ENCODE measurements at regions not wholly inside any gene's neighbourhood (a gene's known extent, or its start where the extent isn't known, plus 50 kb on each side); places are given as distances from the start of the nearest gene placed in this dataset.

DNA sequence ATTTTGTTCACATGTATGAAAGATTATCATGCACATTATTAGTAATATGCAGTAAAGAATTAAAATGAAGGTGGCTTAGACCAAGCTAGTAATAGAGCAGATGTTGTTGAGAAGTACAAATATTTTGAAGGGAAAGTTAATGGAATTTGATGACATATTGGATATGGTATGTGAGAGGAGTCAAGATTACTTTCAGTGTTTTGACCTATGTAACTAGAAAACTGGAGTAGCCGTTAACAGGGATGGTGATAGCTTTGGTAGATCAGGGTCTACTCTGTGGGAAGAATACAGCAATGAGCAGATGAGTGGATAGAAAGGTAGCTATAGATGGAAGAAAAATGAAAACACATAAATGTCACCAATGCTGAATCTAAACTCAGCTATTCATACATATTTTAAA is 163.2 kb upstream of the LRRC7 start:
- TF ChIP-seq, protein P1, sequence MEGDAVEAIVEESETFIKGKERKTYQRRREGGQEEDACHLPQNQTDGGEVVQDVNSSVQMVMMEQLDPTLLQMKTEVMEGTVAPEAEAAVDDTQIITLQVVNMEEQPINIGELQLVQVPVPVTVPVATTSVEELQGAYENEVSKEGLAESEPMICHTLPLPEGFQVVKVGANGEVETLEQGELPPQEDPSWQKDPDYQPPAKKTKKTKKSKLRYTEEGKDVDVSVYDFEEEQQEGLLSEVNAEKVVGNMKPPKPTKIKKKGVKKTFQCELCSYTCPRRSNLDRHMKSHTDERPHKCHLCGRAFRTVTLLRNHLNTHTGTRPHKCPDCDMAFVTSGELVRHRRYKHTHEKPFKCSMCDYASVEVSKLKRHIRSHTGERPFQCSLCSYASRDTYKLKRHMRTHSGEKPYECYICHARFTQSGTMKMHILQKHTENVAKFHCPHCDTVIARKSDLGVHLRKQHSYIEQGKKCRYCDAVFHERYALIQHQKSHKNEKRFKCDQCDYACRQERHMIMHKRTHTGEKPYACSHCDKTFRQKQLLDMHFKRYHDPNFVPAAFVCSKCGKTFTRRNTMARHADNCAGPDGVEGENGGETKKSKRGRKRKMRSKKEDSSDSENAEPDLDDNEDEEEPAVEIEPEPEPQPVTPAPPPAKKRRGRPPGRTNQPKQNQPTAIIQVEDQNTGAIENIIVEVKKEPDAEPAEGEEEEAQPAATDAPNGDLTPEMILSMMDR (IDR thresholded peaks at IDR 0.05): no peak
- no peak for TF ChIP-seq POLR2A (IDR thresholded peaks at IDR 0.05)
